ENCODE measurements at regions not wholly inside any gene's neighbourhood (a gene's known extent, or its start where the extent isn't known, plus 50 kb on each side); places are given as distances from the start of the nearest gene placed in this dataset.
A peak's percentile ranks its signal among the peaks of the same experiment; 100 is the strongest.

DNA sequence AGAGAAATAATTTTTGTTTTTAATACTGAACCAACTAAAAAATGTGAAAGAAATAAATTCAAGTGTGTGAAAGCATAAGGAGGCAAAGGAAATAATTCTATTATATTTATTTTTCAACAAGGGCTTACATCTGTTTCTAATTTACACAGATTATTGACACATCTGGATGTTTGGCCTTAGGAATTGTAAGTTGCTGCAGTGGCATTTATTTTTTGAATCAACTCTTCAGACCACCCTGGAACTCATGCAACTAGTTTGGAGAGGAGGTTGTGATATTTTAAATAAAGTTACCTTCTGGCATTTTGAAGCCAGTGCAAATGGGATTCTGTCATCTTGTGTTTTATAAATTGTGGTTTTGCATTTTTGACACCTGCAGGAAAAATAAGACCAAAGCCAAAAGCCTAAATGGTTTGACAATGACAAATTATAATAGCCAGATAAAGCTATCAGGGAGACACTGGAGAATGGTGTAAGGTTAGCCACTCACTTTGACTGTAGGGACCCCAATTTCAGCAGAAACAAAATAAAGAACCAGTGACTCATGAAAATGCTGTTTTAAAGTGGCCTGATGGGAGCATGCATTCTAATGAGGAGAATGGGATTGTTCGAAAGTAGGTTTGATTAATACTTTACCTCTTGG, 192.9 kb downstream of the KLF5 start:
- WGBS, 10 experiments = 40 to 100% (median 78%) methylated on average over 1 of the region's 1 CpG; no CpG with 5 or more reads in 3 of the 10 experiments
- no peak overlapping the region for H3K27ac ChIP-seq
- in situ Hi-C loops (cut with MboI; ENCODE audit: low pct_unique_long_range_greater_than_20kb in 2 of 9, low sequenced_read_pairs in 9 of 9, unreplicated experiment in 9 of 9) = no loop called here
- peaks cover 0 to 3% of the 10 kb centered on the region in 2 donors for H3K4me1 ChIP-seq (replicated peaks in 1 of 2)
- no peak for ATAC-seq (replicated peaks in 6 of 8)
- H3K4me3 ChIP-seq = no peak overlapping the region

DNA sequence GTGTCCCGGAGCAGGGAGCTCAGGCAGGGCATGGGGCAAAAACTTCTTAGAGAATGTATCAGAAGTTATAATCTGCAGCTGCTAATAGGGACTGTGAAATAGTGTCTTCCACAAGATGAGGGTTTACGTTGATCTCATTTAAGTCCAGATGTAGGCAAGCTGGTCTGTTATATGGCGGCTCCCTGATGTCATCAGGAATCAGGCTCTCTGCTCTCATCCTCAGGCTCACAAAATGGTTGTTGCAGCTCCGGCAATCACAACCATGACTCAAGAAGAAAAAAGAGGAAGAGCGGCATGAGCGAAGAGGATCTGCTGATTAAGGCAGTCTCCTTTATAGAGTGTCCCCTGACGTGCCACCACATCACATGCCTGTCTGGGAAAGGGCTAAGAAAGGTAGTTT, 191.3 kb downstream of the KLF5 start:
- Histone ChIP-seq H3K4me3 (no peak overlapping the region), H3K4me1 (replicated peaks in 1 of 2) (peaks cover 0 to 3% of the 10 kb centered on the region in 2 donors), H3K27ac (no peak overlapping the region)
- in situ Hi-C loops (cut with MboI; ENCODE audit: low pct_unique_long_range_greater_than_20kb in 2 of 9, low sequenced_read_pairs in 9 of 9, unreplicated experiment in 9 of 9) = no loop called here
- 22 to 100% (median 91%) methylated on average over 1 to 6 of the region's 7 CpGs for WGBS, 10 experiments
- ATAC-seq (replicated peaks in 6 of 8) = no peak

DNA sequence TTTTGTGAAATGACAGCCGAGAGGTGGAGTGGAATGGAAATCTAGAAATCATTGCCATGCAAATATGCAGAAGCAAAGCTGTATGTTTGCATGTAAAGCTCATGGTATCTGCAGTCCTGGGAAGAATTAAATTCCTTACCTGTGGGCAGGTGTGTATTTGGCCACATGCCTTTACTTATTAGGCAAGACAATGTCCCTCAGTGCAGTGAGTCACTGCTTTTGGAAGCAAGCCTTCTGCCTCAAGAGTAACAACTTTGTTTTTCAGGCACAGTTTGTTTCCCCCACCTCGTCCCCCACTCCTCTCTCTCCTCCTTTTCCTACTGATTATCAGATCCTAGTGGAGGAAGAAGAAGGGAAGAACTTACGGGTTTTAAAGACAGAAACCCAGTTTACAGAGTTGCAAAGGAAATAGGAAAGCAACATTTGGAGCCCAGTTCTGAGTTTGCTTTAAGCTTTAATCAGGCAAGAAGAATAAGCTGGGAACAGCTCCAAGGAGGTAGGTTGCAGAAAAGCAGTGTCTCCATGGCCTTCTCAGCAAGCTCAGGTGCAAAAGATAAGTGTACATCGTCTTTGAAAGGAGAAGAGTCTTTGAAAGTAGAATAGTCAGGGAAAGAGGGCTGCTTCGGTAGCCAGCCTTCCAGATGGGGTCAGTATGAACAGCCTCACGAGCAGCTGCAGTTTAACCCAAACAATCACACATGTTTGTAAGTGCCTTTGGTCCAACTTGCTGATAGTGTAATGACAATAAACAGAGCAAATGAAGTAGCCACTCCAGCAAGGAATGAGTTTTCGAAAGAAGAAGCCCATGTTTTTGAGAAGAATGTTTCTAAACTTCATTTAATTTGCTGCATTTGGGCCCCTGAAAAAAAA, 190.1 kb downstream of the KLF5 start:
- no peak for ATAC-seq (replicated peaks in 6 of 8)
- WGBS, 10 experiments = 23 to 100% (median 60%) methylated on average over 1 to 6 of the region's 7 CpGs
- in situ Hi-C loops (cut with MboI; ENCODE audit: low pct_unique_long_range_greater_than_20kb in 2 of 9, low sequenced_read_pairs in 9 of 9, unreplicated experiment in 9 of 9) = no loop called here
- H3K4me3 ChIP-seq = no peak overlapping the region
- H3K4me1 ChIP-seq (replicated peaks in 1 of 2) = peaks cover 0 to 3% of the 10 kb centered on the region in 2 donors
- no peak overlapping the region for H3K27ac ChIP-seq

DNA sequence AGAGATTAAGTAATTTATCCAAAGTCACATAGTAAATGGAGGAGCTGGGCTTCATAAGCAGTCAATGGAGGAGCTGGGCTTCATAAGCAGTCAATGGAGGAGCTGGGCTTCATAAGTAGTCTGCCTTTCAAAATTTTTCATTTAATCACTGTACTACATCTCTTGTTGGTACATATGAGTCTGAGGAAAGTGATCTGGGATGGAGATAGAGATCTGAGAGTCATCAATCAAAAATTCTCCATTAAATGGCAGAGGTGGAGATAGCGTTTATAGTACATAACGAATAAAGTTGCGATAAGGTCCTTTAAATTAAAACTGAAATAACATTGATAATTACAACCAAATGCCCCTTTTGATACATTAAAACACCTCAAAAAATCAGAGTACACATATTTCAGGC, 189.3 kb downstream of the KLF5 start:
- no peak overlapping the region for H3K27ac ChIP-seq
- WGBS, 10 experiments = 38 to 100% (median 98%) methylated on average over 1 to 3 of the region's 3 CpGs; no CpG with 5 or more reads in 2 of the 10 experiments

DNA sequence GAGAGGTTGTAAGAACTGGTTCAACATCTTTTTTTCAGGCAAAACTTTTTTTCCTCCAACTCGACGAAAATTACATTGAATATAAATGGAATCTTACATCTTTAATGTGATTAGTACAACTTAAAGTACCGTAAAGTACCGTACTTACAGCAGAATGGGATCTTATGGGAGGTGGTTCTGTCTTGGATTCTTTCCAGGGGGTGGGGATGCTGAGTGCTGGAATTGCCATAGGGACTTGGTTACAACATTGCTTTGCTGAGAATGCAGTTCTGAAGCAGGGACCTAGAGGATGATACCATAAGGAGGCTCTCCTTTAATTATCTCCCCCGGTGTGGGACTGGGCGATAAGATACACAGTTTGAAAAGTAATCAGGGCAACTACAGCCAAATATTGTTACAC, 186.4 kb downstream of the KLF5 start:
- in situ Hi-C loops (cut with MboI; ENCODE audit: low pct_unique_long_range_greater_than_20kb in 2 of 9, low sequenced_read_pairs in 9 of 9, unreplicated experiment in 9 of 9) = no loop called here
- Histone ChIP-seq H3K4me1 (replicated peaks in 1 of 2) (no peaks in the 10 kb centered on the region), H3K27ac (no peak overlapping the region), H3K4me3 (no peak overlapping the region)
- no peak for ATAC-seq (replicated peaks in 6 of 8)
- WGBS, 10 experiments = 17 to 100% (median 95%) methylated on average over 2 to 6 of the region's 6 CpGs; no CpG with 5 or more reads in 1 of the 10 experiments

More for the DNA sequence above, 189.3 kb downstream of the KLF5 start:
- Histone ChIP-seq H3K4me1 (replicated peaks in 1 of 2) (peaks cover 0 to 3% of the 10 kb centered on the region in 2 donors), H3K4me3 (no peak overlapping the region)
- in situ Hi-C loops (cut with MboI; ENCODE audit: low pct_unique_long_range_greater_than_20kb in 2 of 9, low sequenced_read_pairs in 9 of 9, unreplicated experiment in 9 of 9) = no loop called here
- ATAC-seq (replicated peaks in 6 of 8) = no peak

DNA sequence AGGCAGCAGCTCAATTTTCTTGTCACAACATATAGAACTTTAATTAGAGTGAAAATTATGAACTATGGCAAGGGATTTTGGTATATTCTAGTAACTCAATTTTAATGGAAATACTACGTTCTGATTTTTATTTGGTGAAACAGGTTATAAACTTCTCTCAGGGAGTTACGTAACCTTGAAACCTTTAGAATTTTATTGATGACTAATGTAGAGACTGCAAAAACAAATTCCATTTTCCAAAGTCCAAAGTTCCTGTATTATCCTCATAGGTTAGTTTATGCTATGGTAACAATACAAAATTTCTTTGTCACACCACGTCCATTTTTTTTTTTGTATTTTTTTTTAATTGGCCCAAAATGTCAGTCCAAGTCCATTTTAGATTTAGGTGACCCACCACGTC, 185.7 kb downstream of the KLF5 start:
- H3K4me3 ChIP-seq = no peak overlapping the region
- in situ Hi-C loops (cut with MboI; ENCODE audit: low pct_unique_long_range_greater_than_20kb in 2 of 9, low sequenced_read_pairs in 9 of 9, unreplicated experiment in 9 of 9) = no loop called here
- 43 to 95% (median 88%) methylated on average over 2 to 4 of the region's 4 CpGs for whole genome bisulfite sequencing, 10 experiments
- H3K27ac ChIP-seq = no peak overlapping the region
- H3K4me1 ChIP-seq (replicated peaks in 1 of 2) = no peaks in the 10 kb centered on the region
- ATAC-seq (replicated peaks in 6 of 8) = no peak

DNA sequence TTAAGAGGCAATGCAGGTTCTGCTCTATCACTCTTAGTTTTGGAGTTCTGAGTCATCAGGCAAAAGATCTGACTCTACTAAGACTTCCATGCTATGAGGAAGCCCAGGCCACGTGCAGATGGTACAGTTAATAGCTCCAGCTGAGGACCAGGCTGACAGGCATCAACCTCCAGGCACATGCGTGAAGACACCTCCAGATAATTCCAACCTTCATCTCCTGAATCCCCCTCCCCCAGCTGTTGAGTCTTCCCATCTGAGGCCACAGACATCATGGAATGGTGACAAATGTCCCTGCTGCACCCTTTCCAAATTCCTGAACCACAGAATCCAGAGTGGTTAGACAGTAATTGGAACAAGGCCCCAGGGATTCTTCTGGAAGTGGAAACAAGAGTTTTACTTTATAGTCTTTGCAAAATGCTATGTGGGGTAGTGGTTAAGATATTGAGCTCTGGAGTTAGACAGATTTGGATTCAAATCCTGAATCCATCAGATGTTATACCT, 183.8 kb downstream of the KLF5 start:
- H3K27ac ChIP-seq = no peak overlapping the region
- ATAC-seq (replicated peaks in 6 of 8) = no peak
- no peak overlapping the region for H3K4me3 ChIP-seq
- whole genome bisulfite sequencing, 10 experiments = 29 to 83% (median 64%) methylated on average over 1 to 2 of the region's 2 CpGs; no CpG with 5 or more reads in 4 of the 10 experiments
- H3K4me1 ChIP-seq (replicated peaks in 1 of 2) = no peaks in the 10 kb centered on the region
- in situ Hi-C loops (cut with MboI; ENCODE audit: low pct_unique_long_range_greater_than_20kb in 2 of 9, low sequenced_read_pairs in 9 of 9, unreplicated experiment in 9 of 9) = no loop called here

DNA sequence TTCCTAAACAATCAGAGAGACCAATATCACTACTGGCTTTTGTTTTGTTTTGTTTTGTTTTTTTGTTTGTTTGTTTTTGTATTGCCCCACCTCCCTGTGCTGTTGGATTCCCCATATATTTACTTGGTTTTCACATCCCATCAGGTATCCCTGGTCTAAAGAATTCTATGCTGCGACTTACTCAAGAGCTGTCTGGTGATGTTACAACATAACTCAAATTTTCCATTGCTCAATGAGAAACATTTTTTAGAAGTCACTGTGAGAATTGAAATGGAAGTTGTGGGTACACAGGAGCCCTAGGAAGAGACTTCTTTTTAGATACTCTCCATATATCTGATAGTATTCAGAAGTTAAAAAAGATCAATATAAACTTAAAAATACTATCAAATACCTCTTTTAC, 181.4 kb downstream of the KLF5 start:
- Histone ChIP-seq H3K27ac (no peak overlapping the region), H3K4me1 (replicated peaks in 1 of 2) (no peaks in the 10 kb centered on the region), H3K4me3 (no peak overlapping the region)
- in situ Hi-C loops (cut with MboI; ENCODE audit: low pct_unique_long_range_greater_than_20kb in 2 of 9, low sequenced_read_pairs in 9 of 9, unreplicated experiment in 9 of 9) = no loop called here
- ATAC-seq (replicated peaks in 6 of 8) = no peak
- WGBS, 10 experiments = 0 to 100% (median 80%) methylated on average over 1 of the region's 1 CpG; no CpG with 5 or more reads in 1 of the 10 experiments

DNA sequence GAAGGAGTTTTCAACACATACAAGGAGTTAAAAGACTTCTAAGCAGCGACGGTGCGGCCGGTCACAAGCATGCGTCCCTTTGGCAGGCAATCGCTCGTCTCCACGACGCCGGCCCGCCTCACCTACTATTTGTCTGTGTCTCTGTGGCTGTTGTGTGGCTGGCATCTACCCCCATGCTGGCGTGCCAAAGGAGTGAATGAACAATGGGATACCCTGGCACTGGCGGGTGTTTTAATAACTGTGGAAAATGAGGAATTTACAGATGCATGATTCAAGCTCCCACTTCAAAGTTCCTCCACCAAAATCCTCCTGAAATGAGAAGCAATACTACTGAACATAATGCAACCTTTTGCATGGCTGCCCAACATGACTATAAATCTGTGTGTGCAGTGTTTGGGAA, 176.6 kb downstream of the KLF5 start:
- ATAC-seq (replicated peaks in 6 of 8) = peak in 1 of 8 experiments; percentile 58
- H3K27ac ChIP-seq = no peak overlapping the region
- no peaks in the 10 kb centered on the region for H3K4me1 ChIP-seq (replicated peaks in 1 of 2)
- in situ Hi-C loops (cut with MboI; ENCODE audit: low pct_unique_long_range_greater_than_20kb in 2 of 9, low sequenced_read_pairs in 9 of 9, unreplicated experiment in 9 of 9) = no loop called here
- WGBS, 10 experiments = 17 to 100% (median 81%) methylated on average over 1 to 13 of the region's 13 CpGs; no CpG with 5 or more reads in 3 of the 10 experiments
- no peak overlapping the region for H3K4me3 ChIP-seq

DNA sequence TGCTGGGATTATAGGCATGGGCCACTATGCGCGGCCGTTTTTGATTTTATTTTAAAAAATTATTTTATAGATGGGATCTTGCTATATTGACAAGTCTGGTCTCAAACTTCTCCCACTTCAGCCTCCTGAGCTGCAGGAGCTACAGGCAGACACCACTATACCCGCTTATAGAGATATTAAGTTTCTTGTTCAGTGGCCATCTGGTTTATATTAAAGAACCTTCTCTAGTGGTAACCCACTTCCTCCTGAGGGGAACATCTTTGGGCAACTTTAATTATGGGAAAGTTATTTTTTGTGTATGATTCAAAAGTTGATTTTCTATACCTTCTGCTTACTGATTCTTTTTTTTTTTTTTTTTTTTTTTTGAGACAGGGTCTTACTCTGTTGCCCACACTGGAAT, 172.7 kb downstream of the KLF5 start:
- 14 to 100% (median 69%) methylated on average over 1 to 4 of the region's 4 CpGs; no CpG with 5 or more reads in 2 of the 10 experiments for WGBS, 10 experiments
- no peak overlapping the region for H3K27ac ChIP-seq
- H3K4me3 ChIP-seq = no peak overlapping the region
- no peak for ATAC-seq (replicated peaks in 6 of 8)
- no peaks in the 10 kb centered on the region for H3K4me1 ChIP-seq (replicated peaks in 1 of 2)
- in situ Hi-C loops (cut with MboI; ENCODE audit: low pct_unique_long_range_greater_than_20kb in 2 of 9, low sequenced_read_pairs in 9 of 9, unreplicated experiment in 9 of 9) = no loop called here

DNA sequence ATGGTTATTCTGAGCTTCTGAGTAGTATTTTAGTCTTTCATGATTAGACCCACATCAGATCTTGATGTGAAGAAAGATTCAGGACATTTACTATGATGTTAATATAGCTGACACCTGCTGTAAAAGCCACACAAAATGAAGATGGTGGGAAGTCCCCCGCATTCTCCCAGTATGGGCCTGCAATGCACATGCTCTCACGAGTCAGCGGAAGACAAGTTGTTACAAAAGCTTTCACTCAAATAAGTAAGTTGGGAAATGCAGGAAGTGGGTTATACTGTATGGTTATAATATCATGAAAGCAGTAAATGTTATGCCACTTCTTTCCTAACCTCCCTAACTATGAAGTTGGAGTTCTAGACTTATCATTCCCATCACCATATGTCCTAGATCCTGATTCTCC, 171.9 kb downstream of the KLF5 start:
- no peak for ATAC-seq (replicated peaks in 6 of 8)
- no peak overlapping the region for H3K27ac ChIP-seq
- 76 to 100% (median 88%) methylated on average over 1 to 3 of the region's 3 CpGs; no CpG with 5 or more reads in 4 of the 10 experiments for WGBS, 10 experiments
- in situ Hi-C loops (cut with MboI; ENCODE audit: low pct_unique_long_range_greater_than_20kb in 2 of 9, low sequenced_read_pairs in 9 of 9, unreplicated experiment in 9 of 9) = no loop called here
- H3K4me1 ChIP-seq (replicated peaks in 1 of 2) = no peaks in the 10 kb centered on the region
- no peak overlapping the region for H3K4me3 ChIP-seq

DNA sequence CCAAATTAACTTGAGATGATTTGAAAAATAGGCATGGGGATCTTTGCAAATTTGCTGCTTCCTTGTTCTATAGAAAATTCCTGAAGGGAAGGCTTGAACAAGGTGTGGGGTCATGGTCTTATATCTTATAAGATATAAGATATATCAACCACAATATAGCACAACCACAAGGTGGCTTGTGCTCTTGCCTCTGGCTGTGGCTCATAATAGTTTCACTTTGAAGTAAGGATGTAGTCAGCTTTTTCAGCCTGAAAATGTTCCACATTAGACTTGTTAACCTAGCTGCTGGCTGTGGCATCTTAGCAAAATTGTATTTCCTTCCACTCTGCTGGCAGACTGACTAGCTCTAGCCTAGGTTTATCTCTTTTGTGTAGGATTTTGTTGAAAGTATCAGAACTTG, 169.7 kb downstream of the KLF5 start:
- in situ Hi-C loops (cut with MboI; ENCODE audit: low pct_unique_long_range_greater_than_20kb in 2 of 9, low sequenced_read_pairs in 9 of 9, unreplicated experiment in 9 of 9) = no loop called here
- ATAC-seq (replicated peaks in 6 of 8) = peak in 1 of 8 experiments; percentile 21

DNA sequence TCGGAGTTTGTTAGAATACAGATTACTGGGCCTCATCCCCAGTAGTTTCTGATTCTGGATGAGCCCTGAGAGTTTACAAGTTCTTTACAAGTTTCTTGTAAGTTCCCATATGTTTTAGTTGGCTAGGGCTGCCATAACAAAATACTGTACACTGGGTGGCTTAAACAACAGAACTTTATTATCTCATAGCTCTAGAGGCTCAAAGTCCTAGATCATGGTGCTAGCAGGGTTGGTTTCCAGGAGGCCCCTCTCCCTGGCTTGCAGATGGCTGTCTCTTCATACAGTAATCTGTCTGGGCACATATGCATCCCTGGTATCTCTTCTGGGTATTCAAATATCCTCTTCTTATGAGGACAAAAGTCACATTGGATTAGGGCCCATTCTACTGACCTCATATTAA, 167.2 kb downstream of the KLF5 start:
- Histone ChIP-seq H3K27ac (no peak overlapping the region), H3K4me1 (replicated peaks in 1 of 2) (peaks cover 0 to 4% of the 10 kb centered on the region in 2 donors), H3K4me3 (no peak overlapping the region)
- WGBS, 10 experiments = 56 to 100% (median 100%) methylated on average over 1 of the region's 1 CpG; no CpG with 5 or more reads in 3 of the 10 experiments
- ATAC-seq (replicated peaks in 6 of 8) = no peak
- in situ Hi-C loops (cut with MboI; ENCODE audit: low pct_unique_long_range_greater_than_20kb in 2 of 9, low sequenced_read_pairs in 9 of 9, unreplicated experiment in 9 of 9) = no loop called here

More for the DNA sequence above, 169.7 kb downstream of the KLF5 start:
- H3K4me3 ChIP-seq = no peak overlapping the region
- H3K4me1 ChIP-seq (replicated peaks in 1 of 2) = no peaks in the 10 kb centered on the region
- no peak overlapping the region for H3K27ac ChIP-seq
